GM12878 (cell line): ENCODE measurements at regions not wholly inside any gene's neighbourhood (a gene's known extent, or its start where the extent isn't known, plus 50 kb on each side); places are given as distances from the start of the nearest gene placed in this dataset.

Experiments
- BCL11A ChIP-seq: IDR thresholded peaks from 2 replicates; pipeline ENCODE4 v1.6.1; 2011; ENCODE audit warnings: low read depth, low read length
- CBFB ChIP-seq: IDR thresholded peaks from 2 replicates; pipeline ENCODE4 v1.6.1; 2016; ENCODE audit warnings: antibody characterized with exemption, low read depth
- CEBPB ChIP-seq, 2 experiments: fragments of 150-350 bp in 1 of 2; IDR thresholded peaks; 2 replicates each; pipeline ENCODE4 v1.6.1; 2012 to 2014; ENCODE audit warnings: low read depth in 2 of 2, low read length in 2 of 2, borderline replicate concordance in 1 of 2, inconsistent platforms in 1 of 2
- SREBF1 ChIP-seq: IDR thresholded peaks from 2 replicates; pipeline ENCODE4 v1.6.1; 2012; ENCODE audit warnings: mild to moderate bottlenecking, low read length
- SRF ChIP-seq, 2 experiments: IDR thresholded peaks; 2 replicates each; pipeline ENCODE4 v1.6.1; 2011; ENCODE audit warnings: low read depth in 2 of 2, low read length in 2 of 2, mild to moderate bottlenecking in 1 of 2, moderate library complexity in 1 of 2
- TF ChIP-seq, protein P1 (sequence below), 3 experiments: IDR thresholded peaks in 2 of 3; conservative IDR thresholded peaks in 1 of 3; 2 replicates each; pipeline ENCODE4 v1.5.1; 2011; ENCODE audit warnings: low read depth in 3 of 3, low read length in 3 of 3, mild to moderate bottlenecking in 3 of 3, control low read depth in 2 of 3, moderate library complexity in 2 of 3, inconsistent platforms in 1 of 3, mixed read lengths in 1 of 3; ENCODE audit not compliant: control insufficient read depth in 2 of 3, insufficient read depth in 1 of 3; ENCODE audit errors: extremely low read depth in 1 of 3
- TF ChIP-seq, protein P2 (sequence below): fragments of 450-650 bp; IDR thresholded peaks from 2 replicates; pipeline ENCODE4 v1.6.1; 2018; ENCODE audit warnings: mild to moderate bottlenecking, low read depth, moderate library complexity; ENCODE audit not compliant: partially characterized antibody
- TF ChIP-seq, protein P3 (sequence below): IDR thresholded peaks from 2 replicates; pipeline ENCODE4 v1.6.1; 2012; ENCODE audit warnings: improper control_type of control experiment, low read depth, low read length; ENCODE audit not compliant: insufficient replicate concordance

DNA sequence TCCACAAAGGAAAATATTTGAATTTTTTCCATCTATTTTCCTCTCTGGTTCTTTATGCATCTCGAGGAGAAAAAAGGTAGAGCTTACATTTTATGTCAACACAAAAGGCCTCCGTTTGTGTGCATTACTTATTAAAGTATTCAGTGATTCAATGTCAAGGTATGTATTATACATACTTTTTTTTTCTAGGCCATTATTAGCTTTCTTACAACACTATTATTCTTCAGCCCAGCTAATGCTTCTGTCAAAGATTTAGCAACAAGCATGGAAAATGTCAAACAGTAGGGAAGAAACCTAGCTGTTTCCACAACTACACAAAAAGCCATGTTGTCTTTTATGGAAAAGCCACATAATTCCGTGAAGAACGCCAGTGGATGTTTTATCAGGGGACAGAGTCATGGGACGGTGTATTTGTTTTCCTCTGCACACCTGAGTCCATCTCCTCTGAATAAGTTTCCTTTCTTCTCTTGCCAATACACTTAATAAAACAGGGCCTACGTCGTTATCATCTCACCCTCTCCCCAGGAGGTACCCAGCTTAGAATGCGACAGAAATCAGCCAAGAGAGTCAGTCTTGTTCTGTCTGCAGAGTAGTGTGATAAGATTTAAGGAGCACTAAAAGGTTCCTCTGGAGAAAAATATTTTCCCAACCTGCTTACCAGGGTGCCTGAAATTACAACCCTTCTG lies 209.7 kb upstream of the AUTS2 start (continued):
- TF ChIP-seq, protein P1, sequence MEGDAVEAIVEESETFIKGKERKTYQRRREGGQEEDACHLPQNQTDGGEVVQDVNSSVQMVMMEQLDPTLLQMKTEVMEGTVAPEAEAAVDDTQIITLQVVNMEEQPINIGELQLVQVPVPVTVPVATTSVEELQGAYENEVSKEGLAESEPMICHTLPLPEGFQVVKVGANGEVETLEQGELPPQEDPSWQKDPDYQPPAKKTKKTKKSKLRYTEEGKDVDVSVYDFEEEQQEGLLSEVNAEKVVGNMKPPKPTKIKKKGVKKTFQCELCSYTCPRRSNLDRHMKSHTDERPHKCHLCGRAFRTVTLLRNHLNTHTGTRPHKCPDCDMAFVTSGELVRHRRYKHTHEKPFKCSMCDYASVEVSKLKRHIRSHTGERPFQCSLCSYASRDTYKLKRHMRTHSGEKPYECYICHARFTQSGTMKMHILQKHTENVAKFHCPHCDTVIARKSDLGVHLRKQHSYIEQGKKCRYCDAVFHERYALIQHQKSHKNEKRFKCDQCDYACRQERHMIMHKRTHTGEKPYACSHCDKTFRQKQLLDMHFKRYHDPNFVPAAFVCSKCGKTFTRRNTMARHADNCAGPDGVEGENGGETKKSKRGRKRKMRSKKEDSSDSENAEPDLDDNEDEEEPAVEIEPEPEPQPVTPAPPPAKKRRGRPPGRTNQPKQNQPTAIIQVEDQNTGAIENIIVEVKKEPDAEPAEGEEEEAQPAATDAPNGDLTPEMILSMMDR (IDR thresholded peaks at IDR 0.05 in 2 of 3, conservative IDR thresholded peaks at IDR 0.05 in 1 of 3; ENCODE audit: control insufficient read depth in 2 of 3, extremely low read depth in 1 of 3, insufficient read depth in 1 of 3, low read depth in 3 of 3, low read length in 3 of 3) = no peak
- TF ChIP-seq SRF (IDR thresholded peaks at IDR 0.05; ENCODE audit: low read depth in 2 of 2, low read length in 2 of 2) = no peak
- no peak for TF ChIP-seq CBFB
- no peak for TF ChIP-seq CEBPB (IDR thresholded peaks at IDR 0.05; ENCODE audit: borderline replicate concordance in 1 of 2, low read depth in 2 of 2, low read length in 2 of 2)
- no peak for TF ChIP-seq BCL11A
- TF ChIP-seq, protein P2, sequence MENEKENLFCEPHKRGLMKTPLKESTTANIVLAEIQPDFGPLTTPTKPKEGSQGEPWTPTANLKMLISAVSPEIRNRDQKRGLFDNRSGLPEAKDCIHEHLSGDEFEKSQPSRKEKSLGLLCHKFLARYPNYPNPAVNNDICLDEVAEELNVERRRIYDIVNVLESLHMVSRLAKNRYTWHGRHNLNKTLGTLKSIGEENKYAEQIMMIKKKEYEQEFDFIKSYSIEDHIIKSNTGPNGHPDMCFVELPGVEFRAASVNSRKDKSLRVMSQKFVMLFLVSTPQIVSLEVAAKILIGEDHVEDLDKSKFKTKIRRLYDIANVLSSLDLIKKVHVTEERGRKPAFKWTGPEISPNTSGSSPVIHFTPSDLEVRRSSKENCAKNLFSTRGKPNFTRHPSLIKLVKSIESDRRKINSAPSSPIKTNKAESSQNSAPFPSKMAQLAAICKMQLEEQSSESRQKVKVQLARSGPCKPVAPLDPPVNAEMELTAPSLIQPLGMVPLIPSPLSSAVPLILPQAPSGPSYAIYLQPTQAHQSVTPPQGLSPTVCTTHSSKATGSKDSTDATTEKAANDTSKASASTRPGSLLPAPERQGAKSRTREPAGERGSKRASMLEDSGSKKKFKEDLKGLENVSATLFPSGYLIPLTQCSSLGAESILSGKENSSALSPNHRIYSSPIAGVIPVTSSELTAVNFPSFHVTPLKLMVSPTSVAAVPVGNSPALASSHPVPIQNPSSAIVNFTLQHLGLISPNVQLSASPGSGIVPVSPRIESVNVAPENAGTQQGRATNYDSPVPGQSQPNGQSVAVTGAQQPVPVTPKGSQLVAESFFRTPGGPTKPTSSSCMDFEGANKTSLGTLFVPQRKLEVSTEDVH = no peak
- TF ChIP-seq SREBF1 = no peak
- TF ChIP-seq, protein P3, sequence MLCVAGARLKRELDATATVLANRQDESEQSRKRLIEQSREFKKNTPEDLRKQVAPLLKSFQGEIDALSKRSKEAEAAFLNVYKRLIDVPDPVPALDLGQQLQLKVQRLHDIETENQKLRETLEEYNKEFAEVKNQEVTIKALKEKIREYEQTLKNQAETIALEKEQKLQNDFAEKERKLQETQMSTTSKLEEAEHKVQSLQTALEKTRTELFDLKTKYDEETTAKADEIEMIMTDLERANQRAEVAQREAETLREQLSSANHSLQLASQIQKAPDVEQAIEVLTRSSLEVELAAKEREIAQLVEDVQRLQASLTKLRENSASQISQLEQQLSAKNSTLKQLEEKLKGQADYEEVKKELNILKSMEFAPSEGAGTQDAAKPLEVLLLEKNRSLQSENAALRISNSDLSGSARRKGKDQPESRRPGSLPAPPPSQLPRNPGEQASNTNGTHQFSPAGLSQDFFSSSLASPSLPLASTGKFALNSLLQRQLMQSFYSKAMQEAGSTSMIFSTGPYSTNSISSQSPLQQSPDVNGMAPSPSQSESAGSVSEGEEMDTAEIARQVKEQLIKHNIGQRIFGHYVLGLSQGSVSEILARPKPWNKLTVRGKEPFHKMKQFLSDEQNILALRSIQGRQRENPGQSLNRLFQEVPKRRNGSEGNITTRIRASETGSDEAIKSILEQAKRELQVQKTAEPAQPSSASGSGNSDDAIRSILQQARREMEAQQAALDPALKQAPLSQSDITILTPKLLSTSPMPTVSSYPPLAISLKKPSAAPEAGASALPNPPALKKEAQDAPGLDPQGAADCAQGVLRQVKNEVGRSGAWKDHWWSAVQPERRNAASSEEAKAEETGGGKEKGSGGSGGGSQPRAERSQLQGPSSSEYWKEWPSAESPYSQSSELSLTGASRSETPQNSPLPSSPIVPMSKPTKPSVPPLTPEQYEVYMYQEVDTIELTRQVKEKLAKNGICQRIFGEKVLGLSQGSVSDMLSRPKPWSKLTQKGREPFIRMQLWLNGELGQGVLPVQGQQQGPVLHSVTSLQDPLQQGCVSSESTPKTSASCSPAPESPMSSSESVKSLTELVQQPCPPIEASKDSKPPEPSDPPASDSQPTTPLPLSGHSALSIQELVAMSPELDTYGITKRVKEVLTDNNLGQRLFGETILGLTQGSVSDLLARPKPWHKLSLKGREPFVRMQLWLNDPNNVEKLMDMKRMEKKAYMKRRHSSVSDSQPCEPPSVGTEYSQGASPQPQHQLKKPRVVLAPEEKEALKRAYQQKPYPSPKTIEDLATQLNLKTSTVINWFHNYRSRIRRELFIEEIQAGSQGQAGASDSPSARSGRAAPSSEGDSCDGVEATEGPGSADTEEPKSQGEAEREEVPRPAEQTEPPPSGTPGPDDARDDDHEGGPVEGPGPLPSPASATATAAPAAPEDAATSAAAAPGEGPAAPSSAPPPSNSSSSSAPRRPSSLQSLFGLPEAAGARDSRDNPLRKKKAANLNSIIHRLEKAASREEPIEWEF = no peak
- TF ChIP-seq, all 136 proteins: peak for 0
